ENCODE measurements at regions not wholly inside any gene's neighbourhood (a gene's known extent, or its start where the extent isn't known, plus 50 kb on each side); places are given as distances from the start of the nearest gene placed in this dataset.

GRCh38 chr15:91561371-91562100 is 292.0 kb upstream of the SLCO3A1 start:
- no peaks in the 10 kb centered on the region for H3K36me3 ChIP-seq (ENCODE audit: insufficient read depth, low read length)
- H2AFZ ChIP-seq (ENCODE audit: low read depth, low read length), result no peak overlapping the region
- no peaks in the 10 kb centered on the region for H3K9me3 ChIP-seq (ENCODE audit: low read length)
- no peak overlapping the region for H3K9ac ChIP-seq (ENCODE audit: low read length)
- no peaks in the 10 kb centered on the region for H3F3A ChIP-seq (ENCODE audit: insufficient read depth, low read length, poor library complexity, severe bottlenecking)
- no peak overlapping the region for H3K4me2 ChIP-seq (ENCODE audit: low read length)
- no peaks in the 10 kb centered on the region for H3K27me3 ChIP-seq (ENCODE audit: insufficient read depth, low read depth, low read length)
- no peaks in the 10 kb centered on the region for H4K20me1 ChIP-seq (ENCODE audit: insufficient read depth)
- H3K4me3 ChIP-seq (ENCODE audit: low read length), result no peak overlapping the region
- no peak overlapping the region for H3K27ac ChIP-seq (ENCODE audit: low read length)
- no peaks in the 10 kb centered on the region for H3K9me2 ChIP-seq (ENCODE audit: insufficient read depth, low read length)
- TF ChIP-seq EZH2 (IDR thresholded peaks at IDR 0.05; ENCODE audit: borderline replicate concordance, insufficient read depth, low read length, poor library complexity, severe bottlenecking) (no peak), CTCF (IDR thresholded peaks at IDR 0.05; ENCODE audit: poor library complexity, severe bottlenecking) (no peak), RAD21 (conservative IDR thresholded peaks at IDR 0.05) (no peak), REST (IDR thresholded peaks at IDR 0.05; ENCODE audit: borderline replicate concordance) (no peak), SMC3 (conservative IDR thresholded peaks at IDR 0.05; ENCODE audit: poor library complexity) (no peak)
- H3K79me2 ChIP-seq (replicated peaks; ENCODE audit: insufficient read depth, low read length), result no peaks in the 10 kb centered on the region

GRCh38 chr15:91562698-91563097 is 290.8 kb upstream of the SLCO3A1 start:
- no peaks in the 10 kb centered on the region for H3K9me3 ChIP-seq (ENCODE audit: low read length)
- no peaks in the 10 kb centered on the region for H3K79me2 ChIP-seq (replicated peaks; ENCODE audit: insufficient read depth, low read length)
- no peak overlapping the region for H2AFZ ChIP-seq (ENCODE audit: low read depth, low read length)
- no peak overlapping the region for H3K4me2 ChIP-seq (ENCODE audit: low read length)
- H3K36me3 ChIP-seq (ENCODE audit: insufficient read depth, low read length), result no peaks in the 10 kb centered on the region
- no peak for TF ChIP-seq RAD21 (conservative IDR thresholded peaks at IDR 0.05)
- TF ChIP-seq EP300 (conservative IDR thresholded peaks at IDR 0.05; ENCODE audit: poor library complexity, severe bottlenecking), result no peak
- TF ChIP-seq EZH2 (IDR thresholded peaks at IDR 0.05; ENCODE audit: borderline replicate concordance, insufficient read depth, low read length, poor library complexity, severe bottlenecking), result no peak
- TF ChIP-seq SMC3 (conservative IDR thresholded peaks at IDR 0.05; ENCODE audit: poor library complexity), result no peak
- no peak for TF ChIP-seq TAF1 (IDR thresholded peaks at IDR 0.05; ENCODE audit: low read depth)
- no peak for TF ChIP-seq REST (IDR thresholded peaks at IDR 0.05; ENCODE audit: borderline replicate concordance)
- no peak for TF ChIP-seq MXI1 (conservative IDR thresholded peaks at IDR 0.05; ENCODE audit: poor library complexity, severe bottlenecking)
- H3K9ac ChIP-seq (ENCODE audit: low read length), result no peak overlapping the region
- H3K27ac ChIP-seq (ENCODE audit: low read length), result no peak overlapping the region
- no peaks in the 10 kb centered on the region for H4K20me1 ChIP-seq (ENCODE audit: insufficient read depth)
- H3K27me3 ChIP-seq (ENCODE audit: insufficient read depth, low read depth, low read length), result no peaks in the 10 kb centered on the region
- no peaks in the 10 kb centered on the region for H3F3A ChIP-seq (ENCODE audit: insufficient read depth, low read length, poor library complexity, severe bottlenecking)
- H3K9me2 ChIP-seq (ENCODE audit: insufficient read depth, low read length), result no peaks in the 10 kb centered on the region
- H3K4me3 ChIP-seq (ENCODE audit: low read length), result no peak overlapping the region
